ENCODE measurements at regions not wholly inside any gene's neighbourhood (a gene's known extent, or its start where the extent isn't known, plus 50 kb on each side); places are given as distances from the start of the nearest gene placed in this dataset.

DNA sequence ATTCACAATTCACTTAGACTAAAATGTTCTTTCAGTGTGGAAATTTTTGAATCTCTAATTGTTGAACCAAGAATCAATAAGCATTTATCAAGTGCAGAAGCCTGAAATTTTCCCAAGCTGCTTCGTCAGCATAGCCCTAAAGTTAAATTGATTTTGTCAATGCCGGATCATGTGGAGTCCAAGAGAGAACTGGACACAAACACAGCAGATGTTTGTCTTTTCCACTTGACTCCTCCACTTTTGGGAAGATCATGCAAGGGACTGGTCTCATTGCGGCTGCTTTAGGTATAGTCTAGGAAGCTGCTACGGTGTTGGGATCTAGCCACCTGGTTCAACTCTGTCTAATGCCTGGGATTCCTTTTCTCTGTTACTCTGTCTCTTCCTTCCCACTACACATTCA, 95.7 kb downstream of the CYB561 start:
- DNase-seq: no peak
- H3K27ac ChIP-seq (ENCODE audit: insufficient read depth, low read length, poor library complexity, severe bottlenecking): no peak overlapping the region
- H3K9me3 ChIP-seq (ENCODE audit: control insufficient read depth in 2 of 2, low read length in 2 of 2): no peaks in the 10 kb centered on the region
- peaks cover 3% of the 10 kb centered on the region for H3K36me3 Mint-ChIP-seq
- no peak overlapping the region for H3K4me3 Mint-ChIP-seq
- no peak overlapping the region for H3K4me3 ChIP-seq (ENCODE audit: low read depth, low read length)
- H3K27me3 ChIP-seq (ENCODE audit: control insufficient read depth, insufficient read depth, low read length): peaks cover 1% of the 10 kb centered on the region
- H3K27ac Mint-ChIP-seq: no peak overlapping the region
- no peak for ATAC-seq (ENCODE audit: low read depth in 2 of 2)
- H3K27me3 Mint-ChIP-seq: no peaks in the 10 kb centered on the region
- peaks cover 0 to 4% (median 2%) of the 10 kb centered on the region in 4 donors for H3K4me1 Mint-ChIP-seq
- H3K9me3 Mint-ChIP-seq: no peaks in the 10 kb centered on the region
- no peaks in the 10 kb centered on the region for H3K4me1 ChIP-seq (ENCODE audit: control insufficient read depth, insufficient read depth, low read length, poor library complexity, severe bottlenecking)
- H3K36me3 ChIP-seq (ENCODE audit: control insufficient read depth, insufficient read depth, low read length): peaks cover 3% of the 10 kb centered on the region

DNA sequence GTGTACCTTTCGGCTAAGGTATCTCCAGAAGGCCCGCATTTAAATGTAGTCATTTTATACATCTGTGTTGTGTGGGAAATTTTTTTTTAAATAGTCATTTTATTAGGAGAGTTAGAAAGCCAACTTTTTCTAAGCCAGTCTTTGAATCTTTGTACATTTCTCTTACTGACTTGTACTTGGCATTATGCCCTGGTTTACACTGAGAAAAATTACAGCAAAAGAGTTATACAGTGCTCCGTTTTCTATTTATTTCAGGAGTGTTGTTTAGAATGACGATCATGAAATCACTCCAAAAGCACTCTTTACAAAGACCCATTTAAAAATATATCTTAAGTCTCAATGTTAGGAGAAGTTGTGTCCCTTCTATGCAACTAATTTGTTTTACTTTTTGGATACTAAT, 91.8 kb downstream of the CYB561 start:
- Mint-ChIP-seq H3K4me3 (no peak overlapping the region), H3K36me3 (peaks cover 9% of the 10 kb centered on the region), H3K4me1 (peaks cover 0 to 4% (median 2%) of the 10 kb centered on the region in 4 donors)

DNA sequence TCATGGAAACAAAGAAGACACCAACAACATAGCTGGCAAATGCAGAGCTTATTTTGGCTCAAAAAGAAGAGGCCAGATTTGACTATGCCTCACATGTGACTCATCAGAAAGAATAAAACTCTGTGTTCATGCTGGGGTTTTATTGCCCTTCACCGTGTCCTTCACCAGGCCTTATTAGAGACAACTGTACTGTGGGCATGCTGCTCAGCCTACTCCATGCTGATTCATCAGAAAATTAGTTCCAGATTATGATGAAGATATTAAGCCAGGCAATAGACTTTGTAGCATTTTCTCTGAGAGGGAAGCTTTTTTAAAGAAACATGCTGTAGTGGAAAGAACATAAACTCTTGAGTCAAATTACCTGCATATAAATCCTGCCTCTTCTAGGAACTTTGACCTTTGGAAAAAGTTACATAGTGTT, 89.8 kb downstream of the CYB561 start:
- H3K4me1 ChIP-seq (ENCODE audit: control insufficient read depth, insufficient read depth, low read length, poor library complexity, severe bottlenecking): no peaks in the 10 kb centered on the region
- Mint-ChIP-seq H3K27ac (no peak overlapping the region), H3K27me3 (no peaks in the 10 kb centered on the region)

More for the DNA sequence above, 91.8 kb downstream of the CYB561 start:
- H3K9me3 ChIP-seq (ENCODE audit: control insufficient read depth in 2 of 2, low read length in 2 of 2): no peaks in the 10 kb centered on the region
- no peaks in the 10 kb centered on the region for H3K4me1 ChIP-seq (ENCODE audit: control insufficient read depth, insufficient read depth, low read length, poor library complexity, severe bottlenecking)
- ATAC-seq (ENCODE audit: low read depth in 2 of 2): no peak
- no peak overlapping the region for H3K4me3 ChIP-seq (ENCODE audit: low read depth, low read length)
- H3K27ac ChIP-seq (ENCODE audit: insufficient read depth, low read length, poor library complexity, severe bottlenecking): no peak overlapping the region
- Mint-ChIP-seq H3K9me3 (peaks cover 0 to 1% (median 0%) of the 10 kb centered on the region in 7 donors), H3K27me3 (no peaks in the 10 kb centered on the region), H3K27ac (no peak overlapping the region)
- peaks cover 1% of the 10 kb centered on the region for H3K27me3 ChIP-seq (ENCODE audit: control insufficient read depth, insufficient read depth, low read length)
- H3K36me3 ChIP-seq (ENCODE audit: control insufficient read depth, insufficient read depth, low read length): peaks cover 3% of the 10 kb centered on the region
- DNase-seq: no peak

DNA sequence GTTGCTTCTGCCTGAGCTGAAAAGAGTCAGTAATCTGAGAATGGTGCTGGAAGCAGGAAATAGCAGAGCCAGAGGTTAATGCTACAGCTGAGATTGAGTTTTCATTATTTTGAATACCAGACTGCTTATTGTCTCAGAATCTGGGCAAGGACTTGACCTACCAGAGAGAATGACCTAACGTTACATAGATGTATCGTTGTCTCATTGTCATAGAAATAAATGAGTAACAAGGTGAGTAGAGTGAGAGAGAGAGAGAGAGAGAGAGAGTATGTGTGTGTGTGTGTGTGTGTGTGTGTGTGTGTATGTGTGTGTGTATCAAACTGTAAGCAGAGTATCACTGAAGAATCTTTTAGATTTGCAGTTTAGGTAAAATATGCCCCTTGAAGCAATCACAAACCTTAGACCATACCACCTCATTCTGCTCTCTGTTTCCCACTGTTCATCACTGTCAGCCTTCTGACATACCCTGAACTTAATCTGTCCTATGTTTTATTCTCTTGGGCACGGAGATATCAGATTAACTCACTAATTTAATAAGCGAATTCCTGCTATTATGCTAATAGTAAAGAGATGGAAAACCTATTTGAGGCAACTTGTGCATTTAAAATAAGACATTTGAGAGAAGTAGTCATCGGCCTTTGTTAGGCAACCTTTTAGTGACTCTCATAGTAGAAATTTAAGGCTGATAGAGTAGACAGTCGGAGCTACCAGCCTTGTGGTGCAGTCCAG, 87.8 kb downstream of the CYB561 start:
- DNase-seq (no peak), ATAC-seq (ENCODE audit: low read depth in 2 of 2) (no peak)
- Mint-ChIP-seq H3K4me3 (no peak overlapping the region), H3K27ac (no peak overlapping the region), H3K4me1 (peaks cover 0 to 4% (median 0%) of the 10 kb centered on the region in 4 donors), H3K27me3 (no peaks in the 10 kb centered on the region), H3K36me3 (peaks cover 6% of the 10 kb centered on the region), H3K9me3 (peaks cover 0 to 3% (median 0%) of the 10 kb centered on the region in 7 donors)
- no peak overlapping the region for H3K27ac ChIP-seq (ENCODE audit: insufficient read depth, low read length, poor library complexity, severe bottlenecking)
- H3K36me3 ChIP-seq (ENCODE audit: control insufficient read depth, insufficient read depth, low read length): no peaks in the 10 kb centered on the region
- H3K9me3 ChIP-seq (ENCODE audit: control insufficient read depth in 2 of 2, low read length in 2 of 2): no peaks in the 10 kb centered on the region
- H3K27me3 ChIP-seq (ENCODE audit: control insufficient read depth, insufficient read depth, low read length): no peaks in the 10 kb centered on the region
- no peak overlapping the region for H3K4me3 ChIP-seq (ENCODE audit: low read depth, low read length)
- H3K4me1 ChIP-seq (ENCODE audit: control insufficient read depth, insufficient read depth, low read length, poor library complexity, severe bottlenecking): no peaks in the 10 kb centered on the region

More for the DNA sequence above, 89.8 kb downstream of the CYB561 start:
- peaks cover 0 to 1% (median 0%) of the 10 kb centered on the region in 7 donors for H3K9me3 Mint-ChIP-seq
- ATAC-seq (ENCODE audit: low read depth in 2 of 2): no peak
- Histone ChIP-seq H3K27ac (ENCODE audit: insufficient read depth, low read length, poor library complexity, severe bottlenecking) (no peak overlapping the region), H3K9me3 (ENCODE audit: control insufficient read depth in 2 of 2, low read length in 2 of 2) (no peaks in the 10 kb centered on the region), H3K27me3 (ENCODE audit: control insufficient read depth, insufficient read depth, low read length) (no peaks in the 10 kb centered on the region), H3K36me3 (ENCODE audit: control insufficient read depth, insufficient read depth, low read length) (peaks cover 3% of the 10 kb centered on the region), H3K4me3 (ENCODE audit: low read depth, low read length) (no peak overlapping the region)
- peaks cover 0 to 4% (median 2%) of the 10 kb centered on the region in 4 donors for H3K4me1 Mint-ChIP-seq
- no peak for DNase-seq
- H3K4me3 Mint-ChIP-seq: no peak overlapping the region
- H3K36me3 Mint-ChIP-seq: peaks cover 9% of the 10 kb centered on the region

DNA sequence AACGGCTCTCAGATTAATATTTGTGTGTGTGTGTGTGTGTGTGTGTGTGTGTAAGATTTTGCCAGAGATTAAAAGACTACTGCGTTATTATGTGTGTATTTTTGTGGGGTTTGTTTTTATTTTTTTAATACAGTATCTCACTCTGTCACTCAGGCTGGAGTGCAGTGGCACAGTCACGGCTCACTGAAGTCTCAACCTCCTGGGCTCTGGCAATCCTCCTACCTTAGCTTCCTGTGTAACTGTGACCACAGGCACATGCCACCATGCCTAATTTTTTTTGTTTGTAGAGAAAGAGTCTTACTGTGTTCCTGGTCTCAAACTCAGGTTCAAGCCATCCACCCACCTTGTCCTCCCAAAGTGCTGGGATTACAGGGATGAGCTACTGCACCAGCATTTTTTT, 87.2 kb downstream of the CYB561 start:
- Histone ChIP-seq H3K27me3 (ENCODE audit: control insufficient read depth, insufficient read depth, low read length) (no peaks in the 10 kb centered on the region), H3K36me3 (ENCODE audit: control insufficient read depth, insufficient read depth, low read length) (no peaks in the 10 kb centered on the region), H3K27ac (ENCODE audit: insufficient read depth, low read length, poor library complexity, severe bottlenecking) (no peak overlapping the region), H3K9me3 (ENCODE audit: control insufficient read depth in 2 of 2, low read length in 2 of 2) (no peaks in the 10 kb centered on the region), H3K4me3 (ENCODE audit: low read depth, low read length) (no peak overlapping the region), H3K4me1 (ENCODE audit: control insufficient read depth, insufficient read depth, low read length, poor library complexity, severe bottlenecking) (no peaks in the 10 kb centered on the region)
- no peak overlapping the region for H3K27ac Mint-ChIP-seq
- ATAC-seq (ENCODE audit: low read depth in 2 of 2) (no peak), DNase-seq (no peak)
- no peaks in the 10 kb centered on the region for H3K4me1 Mint-ChIP-seq
- H3K9me3 Mint-ChIP-seq: peaks cover 0 to 4% (median 0%) of the 10 kb centered on the region in 7 donors
- no peak overlapping the region for H3K4me3 Mint-ChIP-seq
- no peaks in the 10 kb centered on the region for H3K27me3 Mint-ChIP-seq
- peaks cover 6% of the 10 kb centered on the region for H3K36me3 Mint-ChIP-seq

DNA sequence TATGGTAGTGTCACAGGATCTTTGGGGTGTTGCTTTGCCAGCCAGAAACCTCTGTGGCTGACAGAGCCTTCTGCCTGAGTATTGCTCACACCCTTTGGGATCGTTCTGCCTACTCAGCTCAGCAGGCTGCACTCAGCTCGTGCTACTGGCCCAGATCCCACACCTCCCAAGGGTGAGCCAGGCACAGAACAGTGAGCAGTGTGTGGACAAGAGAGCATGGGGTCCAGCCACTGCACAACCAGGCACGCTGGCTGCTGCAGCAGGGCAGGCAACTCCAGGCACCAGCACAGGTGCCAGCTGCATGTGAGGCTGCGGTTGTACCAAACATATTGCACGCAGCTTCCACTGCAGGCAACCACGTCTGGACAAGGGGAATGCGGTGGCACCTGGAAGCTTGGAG, 84.9 kb downstream of the CYB561 start:
- no peak overlapping the region for H3K27ac ChIP-seq (ENCODE audit: insufficient read depth, low read length, poor library complexity, severe bottlenecking)
- H3K36me3 ChIP-seq (ENCODE audit: control insufficient read depth, insufficient read depth, low read length): no peaks in the 10 kb centered on the region
- no peak overlapping the region for H3K4me3 Mint-ChIP-seq
- peaks cover 6% of the 10 kb centered on the region for H3K36me3 Mint-ChIP-seq
- H3K27me3 Mint-ChIP-seq: no peaks in the 10 kb centered on the region
- no peaks in the 10 kb centered on the region for H3K27me3 ChIP-seq (ENCODE audit: control insufficient read depth, insufficient read depth, low read length)
- no peak for ATAC-seq (ENCODE audit: low read depth in 2 of 2)
- H3K9me3 ChIP-seq (ENCODE audit: control insufficient read depth in 2 of 2, low read length in 2 of 2): no peaks in the 10 kb centered on the region
- peaks cover 0 to 6% (median 0%) of the 10 kb centered on the region in 7 donors for H3K9me3 Mint-ChIP-seq
- H3K4me3 ChIP-seq (ENCODE audit: low read depth, low read length): no peak overlapping the region
- H3K4me1 ChIP-seq (ENCODE audit: control insufficient read depth, insufficient read depth, low read length, poor library complexity, severe bottlenecking): no peaks in the 10 kb centered on the region
- H3K4me1 Mint-ChIP-seq: no peaks in the 10 kb centered on the region
- no peak overlapping the region for H3K27ac Mint-ChIP-seq
- DNase-seq: no peak

DNA sequence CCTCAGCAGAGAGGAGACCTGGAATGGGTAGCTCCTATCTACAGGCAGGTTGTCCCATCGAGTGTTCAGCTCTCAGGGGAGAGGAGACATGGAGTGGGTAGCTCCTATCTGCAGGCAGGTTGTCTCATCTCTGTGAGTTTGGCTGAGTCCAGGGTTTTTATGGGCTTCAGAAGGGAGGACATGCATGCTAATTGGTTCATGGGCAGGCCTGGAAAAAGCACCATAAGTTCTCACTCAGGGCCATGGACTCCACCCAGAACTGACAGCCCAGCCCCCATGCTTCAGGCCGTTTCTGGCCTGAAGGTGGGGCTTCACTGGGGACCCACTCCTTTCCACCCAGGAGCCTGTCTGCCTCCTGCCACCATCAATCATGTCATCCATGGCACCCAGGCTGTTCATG, 84.0 kb downstream of the CYB561 start:
- H3K36me3 ChIP-seq (ENCODE audit: control insufficient read depth, insufficient read depth, low read length): no peaks in the 10 kb centered on the region
- H3K4me1 ChIP-seq (ENCODE audit: control insufficient read depth, insufficient read depth, low read length, poor library complexity, severe bottlenecking): no peaks in the 10 kb centered on the region
- no peaks in the 10 kb centered on the region for H3K27me3 Mint-ChIP-seq
- ATAC-seq (ENCODE audit: low read depth in 2 of 2) (no peak), DNase-seq (no peak)
- H3K4me3 ChIP-seq (ENCODE audit: low read depth, low read length): no peak overlapping the region
- H3K27ac Mint-ChIP-seq: no peak overlapping the region
- no peak overlapping the region for H3K4me3 Mint-ChIP-seq
- peaks cover 6% of the 10 kb centered on the region for H3K36me3 Mint-ChIP-seq
- H3K9me3 Mint-ChIP-seq: peaks cover 0 to 6% (median 0%) of the 10 kb centered on the region in 7 donors
- H3K27me3 ChIP-seq (ENCODE audit: control insufficient read depth, insufficient read depth, low read length): no peaks in the 10 kb centered on the region
- H3K27ac ChIP-seq (ENCODE audit: insufficient read depth, low read length, poor library complexity, severe bottlenecking): no peak overlapping the region
- H3K9me3 ChIP-seq (ENCODE audit: control insufficient read depth in 2 of 2, low read length in 2 of 2): no peaks in the 10 kb centered on the region
- H3K4me1 Mint-ChIP-seq: no peaks in the 10 kb centered on the region

DNA sequence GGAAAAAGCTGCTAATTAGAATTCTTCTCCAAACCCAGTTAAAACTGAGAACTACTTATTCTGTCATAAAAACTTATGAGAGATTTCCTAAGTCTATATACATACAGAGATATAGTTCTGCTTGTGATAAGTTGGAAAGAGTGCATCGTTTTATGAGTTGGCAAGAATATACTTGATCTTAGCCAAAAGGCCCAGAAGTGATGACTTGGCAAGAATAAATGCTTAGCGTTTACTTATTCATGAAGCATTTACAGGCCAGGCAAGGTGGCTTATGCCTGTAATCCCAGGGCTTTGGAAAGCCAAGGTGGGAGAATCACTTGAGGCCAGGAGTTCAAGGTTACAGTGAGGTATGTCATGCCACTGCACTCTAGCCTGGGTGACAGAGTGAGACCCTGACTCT, 81.7 kb downstream of the CYB561 start:
- no peaks in the 10 kb centered on the region for H3K36me3 Mint-ChIP-seq
- Histone ChIP-seq H3K27me3 (ENCODE audit: control insufficient read depth, insufficient read depth, low read length) (no peaks in the 10 kb centered on the region), H3K9me3 (ENCODE audit: control insufficient read depth in 2 of 2, low read length in 2 of 2) (no peaks in the 10 kb centered on the region), H3K4me1 (ENCODE audit: control insufficient read depth, insufficient read depth, low read length, poor library complexity, severe bottlenecking) (no peaks in the 10 kb centered on the region), H3K4me3 (ENCODE audit: low read depth, low read length) (no peak overlapping the region), H3K27ac (ENCODE audit: insufficient read depth, low read length, poor library complexity, severe bottlenecking) (no peak overlapping the region), H3K36me3 (ENCODE audit: control insufficient read depth, insufficient read depth, low read length) (no peaks in the 10 kb centered on the region)
- ATAC-seq (ENCODE audit: low read depth in 2 of 2) (no peak), DNase-seq (no peak)
- H3K4me1 Mint-ChIP-seq: no peaks in the 10 kb centered on the region
- no peaks in the 10 kb centered on the region for H3K27me3 Mint-ChIP-seq
- H3K27ac Mint-ChIP-seq: no peak overlapping the region
- H3K4me3 Mint-ChIP-seq: no peak overlapping the region
- H3K9me3 Mint-ChIP-seq: peaks cover 0 to 5% (median 0%) of the 10 kb centered on the region in 7 donors
